HCT116 (cell line): ENCODE measurements at regions not wholly inside any gene's neighbourhood (a gene's known extent, or its start where the extent isn't known, plus 50 kb on each side); places are given as distances from the start of the nearest gene placed in this dataset.

Source experiments
- ATAC-seq: fragments of 200-7000 bp; cut with Tn5 transposase; 2 replicates; pipeline ENCODE4 v1.9.1; 2020; ENCODE audit warnings: mild to moderate bottlenecking, moderate library complexity
- BruUV-seq: library from RNA; stranded (reverse); fragments of 400-500 nt; replicated peaks from 2 replicates; lab custom pipeline; 2021; lab: Mats Ljungman, UMichigan
- CTCF ChIA-PET: fragments of 300-600 bp; sonication (Branson Sonifier 250); formaldehyde crosslinking; loops from one replicate; lab custom pipeline; 2021; ENCODE audit warnings: antibody characterized with exemption; lab: Charles Lee
- POLR2A ChIA-PET: fragments of 300-600, 350-600 bp; sonication (Branson Sonifier 250); formaldehyde crosslinking; loops from one replicate; lab custom pipeline; 2021; ENCODE audit warnings: antibody characterized with exemption; lab: Charles Lee
- RAD21 ChIA-PET, 2 experiments: fragments of 300-600 bp; sonication (Branson Sonifier 250); formaldehyde crosslinking; loops; one replicate each; lab custom pipeline; 2023; ENCODE audit warnings: low total read pairs in 2 of 2; ENCODE audit not compliant: uncharacterized antibody in 2 of 2, unreplicated experiment in 2 of 2, low non-redundant PET in 1 of 2; lab: Charles Lee
- DNase-seq: peaks from one replicate; pipeline ENCODE4 v3.0.0-alpha.2; 2010; ENCODE audit warnings: low read depth, low spot score
- H2AFZ ChIP-seq: fragments of 200-600 bp; shearing (Covaris generic), sonication (generic); 2 replicates; pipeline ENCODE4 v1.6.1; 2017; ENCODE audit warnings: low read depth, mixed run types, mixed read lengths, antibody characterized with exemption, low read length; ENCODE audit not compliant: poor library complexity, severe bottlenecking
- H3K27ac ChIP-seq: 2 replicates; pipeline ENCODE4 v1.5.1; 2012; ENCODE audit warnings: low read depth, low read length
- H3K27me3 ChIP-seq: fragments of 200-600 bp; sonication (generic); 2 replicates; pipeline ENCODE4 v1.6.1; 2016; ENCODE audit warnings: mixed run types, low read length, mixed read lengths; ENCODE audit not compliant: insufficient read depth
- H3K36me3 ChIP-seq, 2 experiments: fragments of 200-500 bp in 1 of 2; fragments of 200-600 bp in 1 of 2; sonication (Bioruptor generic) in 1 of 2; sonication (generic) in 1 of 2; 2 replicates each; pipeline versions ENCODE4 v1.5.1 to v1.6.1; 2014 to 2016; ENCODE audit warnings: low read length in 2 of 2, inconsistent platforms in 1 of 2, mixed read lengths in 1 of 2, mixed run types in 1 of 2; ENCODE audit not compliant: insufficient read depth in 2 of 2, control insufficient read depth in 1 of 2
- H3K4me1 ChIP-seq, 2 experiments: fragments of 200-600 bp in 1 of 2; sonication (generic) in 1 of 2; 2 replicates each; pipeline versions ENCODE4 v1.5.1 to v1.6.1; 2012 to 2017; ENCODE audit warnings: low read length in 2 of 2, inconsistent platforms in 1 of 2, mild to moderate bottlenecking in 1 of 2, mixed read lengths in 1 of 2, mixed run types in 1 of 2, moderate library complexity in 1 of 2; ENCODE audit not compliant: insufficient read depth in 2 of 2, control insufficient read depth in 1 of 2
- H3K4me2 ChIP-seq: fragments of 200-600 bp; sonication (generic); 2 replicates; pipeline ENCODE4 v1.6.1; 2017; ENCODE audit warnings: mixed run types, low read length, mixed read lengths
- H3K4me3 ChIP-seq, 2 experiments: fragments of 200-600 bp in 1 of 2; sonication (generic) in 1 of 2; replicated peaks in 1 of 2; 2 replicates each; pipeline ENCODE4 v1.5.1; 2011 to 2016; ENCODE audit warnings: low read length in 2 of 2, control low read depth in 1 of 2, low read depth in 1 of 2, mild to moderate bottlenecking in 1 of 2, mixed read lengths in 1 of 2, mixed run types in 1 of 2
- H3K79me2 ChIP-seq: fragments of 200-600 bp; sonication (generic); 2 replicates; pipeline ENCODE4 v1.6.1; 2017; ENCODE audit warnings: mild to moderate bottlenecking, mixed run types, low read length, moderate library complexity, mixed read lengths; ENCODE audit not compliant: insufficient read depth
- H3K9ac ChIP-seq: fragments of 200-600 bp; sonication (generic); 2 replicates; pipeline ENCODE4 v1.6.1; 2016; ENCODE audit warnings: low read length, mixed read lengths
- H3K9me2 ChIP-seq: fragments of 200-600 bp; sonication (generic), shearing (Covaris generic); 2 replicates; pipeline ENCODE4 v1.6.1; 2017; ENCODE audit warnings: mixed run types, mild to moderate bottlenecking, moderate library complexity; ENCODE audit not compliant: insufficient read depth
- H3K9me3 ChIP-seq, 2 experiments: fragments of 200-500 bp in 1 of 2; fragments of 200-600 bp in 1 of 2; sonication (Bioruptor generic) in 1 of 2; sonication (generic) in 1 of 2; 2 replicates each; pipeline ENCODE4 v1.6.1; 2014 to 2017; ENCODE audit warnings: low read length in 2 of 2, mixed read lengths in 2 of 2, inconsistent platforms in 1 of 2, low read depth in 1 of 2, mild to moderate bottlenecking in 1 of 2, mixed run types in 1 of 2, moderate library complexity in 1 of 2; ENCODE audit not compliant: control insufficient read depth in 1 of 2, insufficient read depth in 1 of 2
- H4K20me1 ChIP-seq: fragments of 200-600 bp; sonication (generic), shearing (Covaris generic); 2 replicates; pipeline ENCODE4 v1.6.1; 2017; ENCODE audit warnings: mixed run types, mild to moderate bottlenecking, moderate library complexity; ENCODE audit not compliant: insufficient read depth
- ATF3 ChIP-seq: IDR thresholded peaks from 2 replicates; pipeline ENCODE4 v1.6.1; 2012
- CBX3 ChIP-seq: IDR thresholded peaks from 2 replicates; pipeline ENCODE4 v1.6.1; 2012; ENCODE audit warnings: low read depth
- ELF1 ChIP-seq: IDR thresholded peaks from 2 replicates; pipeline ENCODE4 v1.6.1; 2012; ENCODE audit warnings: low read depth, borderline replicate concordance
- EZH2 ChIP-seq: fragments of 200-600 bp; sonication (generic); IDR thresholded peaks from 2 replicates; pipeline ENCODE4 v1.6.1; 2017; ENCODE audit warnings: antibody characterized with exemption, mixed run types
- EZH2phosphoT487 ChIP-seq: fragments of 200-600 bp; IDR thresholded peaks from 2 replicates; pipeline ENCODE4 v1.6.1; 2018; ENCODE audit warnings: antibody characterized with exemption, borderline replicate concordance
- FOSL1 ChIP-seq: IDR thresholded peaks from 2 replicates; pipeline ENCODE4 v1.6.1; 2012; ENCODE audit warnings: low read depth
- JUND ChIP-seq: IDR thresholded peaks from 2 replicates; pipeline ENCODE4 v1.6.1; 2012
- MAX ChIP-seq: IDR thresholded peaks from 2 replicates; pipeline ENCODE4 v1.6.1; 2012
- POLR2A ChIP-seq: IDR thresholded peaks from 2 replicates; pipeline ENCODE4 v1.7.0; 2011; ENCODE audit warnings: borderline replicate concordance; ENCODE audit not compliant: insufficient read depth, insufficient read length; ENCODE audit errors: extremely low read depth
- RAD21 ChIP-seq: IDR thresholded peaks from 2 replicates; pipeline ENCODE4 v1.6.1; 2012; ENCODE audit warnings: low read depth, mild to moderate bottlenecking
- REST ChIP-seq: IDR thresholded peaks from 2 replicates; pipeline ENCODE4 v1.6.1; 2012; ENCODE audit warnings: low read depth
- SIN3A ChIP-seq: IDR thresholded peaks from 2 replicates; pipeline ENCODE4 v1.6.1; 2012; ENCODE audit warnings: low read depth
- SP1 ChIP-seq: IDR thresholded peaks from 2 replicates; pipeline ENCODE4 v1.6.1; 2012; ENCODE audit warnings: low read depth
- SRF ChIP-seq: IDR thresholded peaks from 2 replicates; pipeline ENCODE4 v1.6.1; 2012; ENCODE audit warnings: low read depth
- TCF7L2 ChIP-seq: IDR thresholded peaks from 2 replicates; pipeline ENCODE4 v1.7.0; 2011; ENCODE audit warnings: borderline replicate concordance, inconsistent platforms; ENCODE audit not compliant: insufficient read depth, insufficient read length; ENCODE audit errors: extremely low read depth
- YY1 ChIP-seq: IDR thresholded peaks from 2 replicates; pipeline ENCODE4 v1.6.1; 2011; ENCODE audit warnings: low read length, low read depth, moderate library complexity, mild to moderate bottlenecking; ENCODE audit not compliant: insufficient replicate concordance; ENCODE audit errors: extremely low read depth
- ZNF274 ChIP-seq: fragments of 200-500 bp; sonication (Bioruptor generic); IDR thresholded peaks from 2 replicates; pipeline ENCODE4 v1.6.1; 2014; ENCODE audit warnings: mild to moderate bottlenecking, low read depth, low read length, inconsistent platforms
- intact Hi-C: fragments of 100-400 bp; cut with micrococcal nuclease; formaldehyde crosslinking; loops from 2 replicates; pipeline ENCODE4 v1.10.0; 2022

- TF ChIP-seq ELF1, result no peak
- TF ChIP-seq REST, result no peak
- no peak for TF ChIP-seq SRF
- TF ChIP-seq ATF3, result no peak
- TF ChIP-seq YY1, result no peak
- no peak for TF ChIP-seq ZNF274
- no peak for TF ChIP-seq FOSL1
- TF ChIP-seq SIN3A, result no peak
- TF ChIP-seq JUND, result no peak
- no peak for TF ChIP-seq CBX3
- no peak for TF ChIP-seq TCF7L2
- no peak for TF ChIP-seq SP1
- TF ChIP-seq POLR2A, result no peak
- TF ChIP-seq MAX, result no peak
- no peak for TF ChIP-seq RAD21
- no peak for TF ChIP-seq EZH2phosphoT487
- TF ChIP-seq EZH2, result no peak
- BruUV-seq, result no TSS peak
- no peak for ATAC-seq
- Histone ChIP-seq H3K36me3 (no peaks in the 10 kb centered on the region), H3K9ac (no peak overlapping the region), H3K27me3 (no peaks in the 10 kb centered on the region), H4K20me1 (no peaks in the 10 kb centered on the region), H3K9me3 (no peaks in the 10 kb centered on the region), H3K9me2 (no peaks in the 10 kb centered on the region), H3K4me2 (no peak overlapping the region), H2AFZ (no peak overlapping the region), H3K79me2 (no peaks in the 10 kb centered on the region), H3K4me1 (peaks cover 3 to 26% of the 10 kb centered on the region in 2 experiments; a peak in 3 of 4 replicates), H3K4me3 (no peak overlapping the region), H3K27ac (no peak overlapping the region)
- CTCF ChIA-PET, result no interaction called here
- POLR2A ChIA-PET, result no interaction called here
- no peak for DNase-seq
- intact Hi-C loops, result no loop called here
- RAD21 ChIA-PET, result no interaction called here
Observed at GRCh38 chr3:72017311-72017710, 232.4 kb upstream of the PROK2 start.
